ENCODE measurements at regions not wholly inside any gene's neighbourhood (a gene's known extent, or its start where the extent isn't known, plus 50 kb on each side); places are given as distances from the start of the nearest gene placed in this dataset.

- Histone ChIP-seq H2AFZ (ENCODE audit: low read length) (no peak overlapping the region), H2BK20ac (ENCODE audit: low read length) (no peak overlapping the region), H2BK120ac (replicated peaks; ENCODE audit: low read depth, low read length) (no peak overlapping the region), H4K8ac (ENCODE audit: extremely low read depth, insufficient read depth, low read length) (no peak overlapping the region), H3K14ac (ENCODE audit: insufficient read length) (no peak overlapping the region), H3K27ac (ENCODE audit: low read depth, low read length) (no peak overlapping the region), H3K4me1 (replicated peaks in 1 of 4; ENCODE audit: control insufficient read depth in 3 of 4, insufficient read depth in 4 of 4, low read length in 3 of 4) (no peaks in the 10 kb centered on the region), H2BK15ac (ENCODE audit: low read length) (no peak overlapping the region), H3K27me3 (replicated peaks in 1 of 4; ENCODE audit: control insufficient read depth in 3 of 4, extremely low read depth in 1 of 4, insufficient read depth in 3 of 4, low read length in 3 of 4) (no peaks in the 10 kb centered on the region), H3K18ac (ENCODE audit: extremely low read depth, low read length) (no peak overlapping the region), H3K79me2 (ENCODE audit: control insufficient read depth in 1 of 2, insufficient read depth in 2 of 2, low read length in 2 of 2) (no peaks in the 10 kb centered on the region), H3K9ac (replicated peaks in 1 of 4; ENCODE audit: extremely low read depth in 1 of 4, low read depth in 3 of 4, low read length in 3 of 4) (no peak overlapping the region), H3K9me3 (ENCODE audit: insufficient read depth in 2 of 2, low read depth in 1 of 2, low read length in 1 of 2) (0 out of 4 replicates have a peak, but pooled peaks cover 0 to 2% of the 10 kb centered on the region in 2 experiments), H2BK12ac (ENCODE audit: low read depth, low read length) (no peak overlapping the region), H3K23me2 (ENCODE audit: low read depth, low read length) (no peaks in the 10 kb centered on the region; the same call in 1 of the 2 replicates), H3K23ac (ENCODE audit: insufficient read length) (no peak overlapping the region), H4K91ac (replicated peaks; ENCODE audit: insufficient read length, low read length) (no peak overlapping the region), H3K36me3 (ENCODE audit: control insufficient read depth in 2 of 4, insufficient read depth in 4 of 4, low read length in 3 of 4) (no peaks in the 10 kb centered on the region; a peak in 1 of 8 replicates), H2BK5ac (ENCODE audit: low read depth, low read length) (no peak overlapping the region), H4K5ac (ENCODE audit: insufficient read length, low read depth, low read length) (no peak overlapping the region), H3K4me3 (ENCODE audit: extremely low read depth in 1 of 4, insufficient read depth in 2 of 4, low read depth in 3 of 4, low read length in 4 of 4) (no peak overlapping the region), H2AK5ac (ENCODE audit: low read depth, low read length) (no peak overlapping the region), H4K20me1 (replicated peaks in 1 of 2; ENCODE audit: control insufficient read depth in 1 of 2, insufficient read depth in 2 of 2, low read length in 2 of 2) (no peaks in the 10 kb centered on the region), H3K4me2 (ENCODE audit: insufficient read depth in 1 of 2, low read depth in 2 of 2, low read length in 2 of 2) (no peak overlapping the region), H3K56ac (replicated peaks; ENCODE audit: insufficient read length, low read depth, low read length) (no peak overlapping the region), H3K4ac (replicated peaks; ENCODE audit: insufficient read length, low read depth, low read length) (no peak overlapping the region), H3K79me1 (ENCODE audit: low read depth, low read length) (no peaks in the 10 kb centered on the region; the same call in 1 of the 2 replicates)
- ChIA-PET POLR2A (ENCODE audit: partially characterized antibody) (no interaction called here), CTCF (ENCODE audit: partially characterized antibody) (interaction anchor here (0.6 to 1.3 kb wide), 2 partner anchors 38 to 60 kb away, joined by 4 to 5 read pairs; no protein-coding TSS in a partner anchor)
- TF ChIP-seq EP300 (IDR thresholded peaks at IDR 0.05; ENCODE audit: borderline replicate concordance in 1 of 2, low read depth in 2 of 2, low read length in 2 of 2) (no peak), SP1 (IDR thresholded peaks at IDR 0.05; ENCODE audit: low read depth, low read length) (no peak), ASH2L (IDR thresholded peaks at IDR 0.05; ENCODE audit: low read length) (no peak)
- FAIRE-seq (no peak), DNase-seq (ENCODE audit: low read depth in 1 of 2, low spot score in 2 of 2) (no peak)
- 88% methylated on average over 2 of the region's 2 CpGs; no CpG with 5 or more reads in 1 of the 2 experiments for WGBS, 2 experiments (ENCODE audit: extremely low coverage in 1 of 2, insufficient coverage in 1 of 2, insufficient read length in 1 of 2, insufficient replicate concordance in 2 of 2, low coverage in 1 of 2, low lambda C conversion rate in 2 of 2, missing lambda C conversion rate in 1 of 2)
Measured at GRCh38 chr3:17932136-17932771, 189.8 kb upstream of the TBC1D5 start.

All from H1 (cell line).